GM19372 (cell line): ENCODE measurements at regions not wholly inside any gene's neighbourhood (a gene's known extent, or its start where the extent isn't known, plus 50 kb on each side); places are given as distances from the start of the nearest gene placed in this dataset.
"Not testable (repeated sequence)": the region's sequence is repeated elsewhere in the genome, so short reads cannot be mapped to it uniquely, and the experiment has no call there.

Experiments
- ATAC-seq: cut with Tn5 transposase; IDR thresholded peaks from one replicate; pipeline ENCODE4 v1.9.1; 2021; ENCODE audit warnings: mild to moderate bottlenecking, low read depth, moderate library complexity; ENCODE audit not compliant: unreplicated experiment

GRCh38 chr1:60920561-60920960, 161.8 kb upstream of the NFIA start:
- ATAC-seq = no peak

DNA sequence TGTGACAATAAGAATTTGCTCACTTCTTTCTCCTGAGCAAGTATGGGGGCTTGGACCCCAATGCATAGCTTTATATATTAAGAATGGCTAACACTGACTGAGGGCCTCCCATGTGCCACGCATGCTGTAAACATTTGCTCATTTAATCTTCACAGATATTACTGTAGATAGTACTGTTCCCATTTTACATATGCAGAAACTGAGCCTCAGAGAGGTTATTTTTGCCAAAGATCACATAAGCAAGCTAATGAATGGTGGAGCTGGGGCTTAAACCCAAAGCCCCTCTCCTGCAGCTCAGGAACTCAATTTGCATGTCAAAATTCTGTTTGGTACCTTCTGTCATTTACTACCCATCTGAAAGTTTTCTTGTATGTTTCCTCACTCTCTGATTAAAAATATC, 163.5 kb upstream of the NFIA start:
- no peak for ATAC-seq

GRCh38 chr1:60916906-60917305, 165.5 kb upstream of the NFIA start:
- no peak for ATAC-seq

DNA sequence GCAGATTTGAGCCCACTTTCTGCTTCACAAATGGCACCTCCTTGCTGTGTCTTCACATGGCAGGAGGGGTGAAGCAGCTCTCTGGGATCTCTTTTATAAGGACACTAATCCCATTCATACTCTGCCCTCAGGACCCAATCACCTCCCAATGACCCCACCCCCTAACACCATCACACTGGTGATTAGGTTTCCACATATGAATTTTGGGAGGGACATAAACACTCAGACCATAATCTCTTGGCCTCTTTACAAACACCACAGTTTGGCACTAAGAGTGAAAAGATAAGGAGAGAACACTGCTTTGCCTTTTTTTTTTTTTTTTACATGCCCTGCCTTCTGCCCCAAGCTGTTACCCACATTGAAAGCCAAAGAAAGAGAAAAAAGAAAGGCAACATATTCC, 166.2 kb upstream of the NFIA start:
- ATAC-seq = no peak

- no peak for ATAC-seq
These were observed 166.9 kb upstream of the NFIA start for GRCh38 chr1:60915441-60915840.

DNA sequence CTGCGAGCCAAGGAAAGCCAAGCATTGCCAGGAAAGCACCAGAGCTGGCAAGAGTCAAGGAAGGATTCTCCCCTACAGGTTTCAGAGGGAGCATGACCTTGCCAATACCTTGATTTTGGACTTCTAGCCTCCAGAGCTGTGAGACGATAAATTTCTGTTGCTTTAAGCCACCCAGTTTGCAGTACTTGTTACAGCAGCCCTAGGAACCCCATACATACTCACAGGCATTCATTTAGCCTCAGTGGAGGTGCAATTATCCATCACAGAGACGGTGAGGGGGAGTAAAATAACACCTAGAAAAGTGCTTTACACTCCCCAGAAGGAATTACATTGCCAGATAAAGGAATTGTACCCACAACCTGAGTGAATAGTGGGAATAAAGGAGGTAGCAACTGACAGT, 167.4 kb upstream of the NFIA start:
- no peak for ATAC-seq

DNA sequence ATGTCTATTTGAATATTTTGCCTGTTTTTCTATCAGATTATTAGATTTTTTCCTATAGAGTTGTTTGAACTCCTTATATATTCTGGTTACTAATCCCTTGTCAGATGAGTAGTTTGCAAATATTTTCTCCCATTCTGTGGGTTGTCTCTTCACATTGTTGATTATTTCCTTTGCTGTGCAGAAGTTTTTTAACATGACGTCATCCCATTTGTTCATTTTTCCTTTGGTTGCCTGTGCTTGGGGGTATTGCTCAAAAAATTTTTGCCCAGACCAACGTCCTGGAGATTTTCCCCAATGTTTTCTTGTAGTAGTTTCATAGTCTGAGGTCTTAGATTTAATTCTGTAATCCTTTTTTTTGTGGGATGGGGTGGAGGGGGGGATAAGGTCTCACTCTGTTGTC, 168.7 kb upstream of the NFIA start:
- ATAC-seq = not testable (repeated sequence)

GRCh38 chr1:60913039-60913438, 169.3 kb upstream of the NFIA start:
- ATAC-seq = no peak

DNA sequence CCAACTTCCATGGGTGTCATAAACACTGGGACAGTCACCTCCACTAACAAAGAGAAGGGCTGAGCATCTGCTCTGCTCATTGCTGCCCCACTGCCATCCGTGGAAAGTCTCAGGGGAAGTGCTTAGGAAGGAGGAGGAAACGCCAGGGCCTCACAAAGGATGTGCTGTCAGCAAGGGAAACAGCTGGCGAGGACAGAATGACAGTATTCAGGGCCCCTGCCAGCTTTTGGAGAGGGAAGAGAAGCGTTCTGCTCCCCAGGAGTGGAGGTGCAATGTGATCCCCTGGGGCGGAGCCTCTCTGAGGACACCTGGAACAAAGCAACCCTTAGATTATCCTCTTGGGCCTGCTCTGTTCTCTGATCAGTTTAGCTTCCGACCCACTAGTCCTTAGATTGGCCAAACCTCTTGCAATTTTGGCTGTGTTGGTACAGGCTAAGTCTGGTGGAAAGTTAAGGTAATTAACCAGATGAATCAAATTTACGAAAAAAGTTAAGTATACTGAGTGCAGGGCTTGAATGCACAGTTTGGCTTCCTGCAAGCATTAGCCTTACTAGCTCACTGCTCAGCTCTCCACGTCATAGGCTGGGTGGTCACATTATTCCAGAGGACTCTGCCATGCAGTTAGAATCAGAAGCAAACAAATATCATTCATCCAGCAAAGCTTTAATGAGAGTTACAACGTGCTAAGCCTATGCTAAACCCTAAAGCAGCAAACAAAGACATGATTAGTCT, 170.2 kb upstream of the NFIA start:
- no peak for ATAC-seq

GRCh38 chr1:60908159-60908558, 174.2 kb upstream of the NFIA start:
- no peak for ATAC-seq

DNA sequence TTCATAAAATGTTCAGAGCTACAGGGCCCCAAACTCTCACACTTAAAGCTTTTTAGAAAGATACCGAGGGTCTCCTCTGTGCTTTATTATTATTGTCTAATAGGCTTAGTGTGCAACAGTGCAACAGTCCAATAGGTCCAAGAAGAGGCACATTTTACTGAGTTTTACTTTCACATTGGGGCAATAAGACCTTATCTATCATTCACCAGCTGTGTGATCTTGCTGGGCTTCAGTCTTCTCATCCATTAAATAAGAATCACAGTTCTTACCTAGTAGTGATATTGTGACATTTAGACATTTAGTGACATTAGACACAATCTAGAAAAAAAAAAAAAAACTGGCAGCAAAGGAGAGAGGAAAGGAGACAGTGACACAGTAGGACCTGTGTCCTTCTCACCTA, 175.8 kb upstream of the NFIA start:
- ATAC-seq = no peak

GRCh38 chr1:60906039-60906438, 176.3 kb upstream of the NFIA start:
- ATAC-seq = no peak

DNA sequence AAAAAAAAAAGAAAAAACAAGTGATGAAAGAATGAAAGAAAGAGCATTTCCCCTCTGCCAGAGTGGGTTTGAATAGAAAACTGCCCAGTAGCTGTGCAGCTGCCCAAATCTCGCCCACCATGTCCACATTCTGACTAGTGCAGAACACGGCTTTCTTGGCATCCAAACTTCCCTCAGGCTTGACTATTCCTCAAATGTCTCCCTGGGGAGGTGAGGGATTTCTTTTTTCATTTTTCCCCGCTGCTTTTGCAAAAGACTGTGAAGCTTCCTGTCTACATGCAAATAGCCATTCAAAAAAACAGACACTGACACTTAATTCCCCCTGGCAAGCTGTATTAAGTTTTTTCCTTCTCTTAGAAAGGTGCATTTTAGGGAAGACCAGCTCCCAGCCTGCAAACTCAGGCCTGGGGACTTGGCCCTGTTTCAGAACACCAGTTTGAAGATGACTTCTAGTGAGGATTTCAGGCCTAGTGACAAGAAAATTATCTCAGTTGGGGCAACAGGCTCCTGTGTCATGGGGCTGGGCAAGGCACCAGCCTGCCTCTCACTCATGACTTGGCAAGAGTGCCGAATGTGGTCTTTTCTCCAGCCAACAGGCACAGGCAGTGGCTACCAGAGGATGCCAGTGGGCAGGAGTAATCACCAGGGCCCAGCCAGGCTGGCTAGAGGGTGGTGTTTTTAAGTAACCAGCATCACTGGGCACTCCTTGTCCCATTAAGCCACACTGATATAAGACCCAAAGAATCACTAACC, 178.1 kb upstream of the NFIA start:
- ATAC-seq = no peak

- ATAC-seq = no peak
These were observed 178.8 kb upstream of the NFIA start for GRCh38 chr1:60903591-60903990.

- ATAC-seq = no peak
These were observed 182.9 kb upstream of the NFIA start for GRCh38 chr1:60899464-60899863.

GRCh38 chr1:60898987-60899386, 183.4 kb upstream of the NFIA start:
- peak; percentile 51 for ATAC-seq

DNA sequence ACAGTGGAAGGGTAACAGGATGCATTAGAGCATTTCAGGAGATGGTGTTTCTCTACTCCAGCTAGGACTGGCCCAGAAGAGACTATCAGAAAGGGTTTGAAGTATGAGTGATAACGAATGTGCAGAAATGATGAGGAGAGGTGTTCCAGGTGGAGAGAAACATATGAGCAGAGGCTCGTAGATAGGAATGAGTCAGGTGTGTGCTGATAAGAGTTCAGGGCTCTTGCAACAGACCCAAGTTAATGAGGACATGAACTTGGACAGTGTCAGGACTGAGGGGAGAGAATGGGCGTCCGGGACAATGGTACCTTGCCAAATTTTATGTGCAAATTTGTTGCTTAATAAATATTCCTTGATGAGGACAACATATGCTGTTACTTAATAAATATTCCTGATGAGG, 183.9 kb upstream of the NFIA start:
- ATAC-seq = no peak

GRCh38 chr1:60896701-60897363, 185.5 kb upstream of the NFIA start:
- ATAC-seq = no peak

- ATAC-seq = no peak
These were observed 186.7 kb upstream of the NFIA start for GRCh38 chr1:60895701-60896100.

DNA sequence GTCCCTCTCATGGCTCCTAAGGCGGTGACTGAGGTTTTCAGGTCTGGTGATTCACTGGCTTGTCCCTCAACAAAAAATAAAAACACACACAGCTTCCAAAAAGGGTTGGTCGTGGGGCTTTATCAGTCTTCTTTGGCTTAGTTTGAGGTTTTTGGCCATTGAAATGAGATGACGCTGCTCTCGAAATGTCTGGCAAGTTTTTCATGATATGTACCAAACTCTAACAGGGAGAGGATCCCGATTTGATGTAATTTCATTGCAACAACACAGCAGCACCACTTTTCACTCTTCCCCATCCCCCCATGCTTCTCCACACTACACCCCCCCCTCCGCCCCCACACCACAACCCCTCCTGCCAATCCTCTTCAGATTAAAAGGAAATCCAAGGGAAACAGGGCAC, 187.1 kb upstream of the NFIA start:
- ATAC-seq = no peak

- no peak for ATAC-seq
These were observed 187.6 kb upstream of the NFIA start for GRCh38 chr1:60894741-60895140.

DNA sequence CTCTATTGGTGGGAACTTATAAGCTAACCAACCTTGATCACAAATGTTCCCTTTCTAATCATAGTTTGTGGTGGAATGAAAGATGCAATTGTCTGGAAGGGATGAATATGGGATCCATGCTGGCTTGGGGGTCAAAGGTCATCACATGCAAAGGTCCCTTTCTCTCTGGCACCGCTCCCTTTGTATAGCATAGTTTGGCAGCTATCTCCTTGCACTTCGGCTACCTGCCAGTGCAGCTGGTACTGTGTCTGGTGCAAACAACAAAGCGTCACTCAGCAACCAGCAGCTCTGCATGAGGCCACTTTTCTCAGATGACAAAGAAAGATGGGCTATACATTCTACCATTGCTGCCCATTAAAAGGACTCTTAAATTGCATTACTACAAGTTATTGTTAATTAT, 188.2 kb upstream of the NFIA start:
- no peak for ATAC-seq
